ENCODE measurements at regions not wholly inside any gene's neighbourhood (a gene's known extent, or its start where the extent isn't known, plus 50 kb on each side); places are given as distances from the start of the nearest gene placed in this dataset.

- Histone ChIP-seq H3K18ac (ENCODE audit: extremely low read depth, low read length) (no peak overlapping the region), H2BK20ac (ENCODE audit: low read length) (no peak overlapping the region), H3K56ac (replicated peaks; ENCODE audit: insufficient read length, low read depth, low read length) (no peak overlapping the region), H2BK120ac (replicated peaks; ENCODE audit: low read depth, low read length) (no peak overlapping the region), H4K20me1 (replicated peaks in 1 of 2; ENCODE audit: control insufficient read depth in 1 of 2, insufficient read depth in 2 of 2, low read length in 2 of 2) (no peaks in the 10 kb centered on the region), H3K9me3 (ENCODE audit: insufficient read depth in 2 of 2, low read depth in 1 of 2, low read length in 1 of 2) (no peaks in the 10 kb centered on the region), H3K36me3 (ENCODE audit: control insufficient read depth in 2 of 4, insufficient read depth in 4 of 4, low read length in 3 of 4) (no peaks in the 10 kb centered on the region), H2BK12ac (ENCODE audit: low read depth, low read length) (no peak overlapping the region), H3K23me2 (ENCODE audit: low read depth, low read length) (no peaks in the 10 kb centered on the region), H3K9ac (replicated peaks in 1 of 4; ENCODE audit: extremely low read depth in 1 of 4, low read depth in 3 of 4, low read length in 3 of 4) (no peak overlapping the region), H4K91ac (replicated peaks; ENCODE audit: insufficient read length, low read length) (no peak overlapping the region), H3K14ac (ENCODE audit: insufficient read length) (no peak overlapping the region), H3K23ac (ENCODE audit: insufficient read length) (no peak overlapping the region), H2AK5ac (ENCODE audit: low read depth, low read length) (no peak overlapping the region), H2BK5ac (ENCODE audit: low read depth, low read length) (no peak overlapping the region), H3K4ac (replicated peaks; ENCODE audit: insufficient read length, low read depth, low read length) (no peak overlapping the region), H3K4me2 (ENCODE audit: insufficient read depth in 1 of 2, low read depth in 2 of 2, low read length in 2 of 2) (no peak overlapping the region), H2BK15ac (ENCODE audit: low read length) (no peak overlapping the region), H3K79me2 (ENCODE audit: control insufficient read depth in 1 of 2, insufficient read depth in 2 of 2, low read length in 2 of 2) (no peaks in the 10 kb centered on the region), H2AFZ (ENCODE audit: low read length) (no peak overlapping the region), H3K79me1 (ENCODE audit: low read depth, low read length) (no peaks in the 10 kb centered on the region), H3K4me3 (ENCODE audit: extremely low read depth in 1 of 4, insufficient read depth in 2 of 4, low read depth in 3 of 4, low read length in 4 of 4) (no peak overlapping the region), H3K27me3 (replicated peaks in 1 of 4; ENCODE audit: control insufficient read depth in 3 of 4, extremely low read depth in 1 of 4, insufficient read depth in 3 of 4, low read length in 3 of 4) (no peaks in the 10 kb centered on the region), H3K27ac (ENCODE audit: low read depth, low read length) (no peak overlapping the region), H4K5ac (ENCODE audit: insufficient read length, low read depth, low read length) (no peak overlapping the region), H4K8ac (ENCODE audit: extremely low read depth, insufficient read depth, low read length) (no peak overlapping the region), H3K4me1 (replicated peaks in 1 of 4; ENCODE audit: control insufficient read depth in 3 of 4, insufficient read depth in 4 of 4, low read length in 3 of 4) (no peaks in the 10 kb centered on the region)
- FAIRE-seq: no peak
- no peak for DNase-seq (ENCODE audit: low read depth in 1 of 2, low spot score in 2 of 2)
- WGBS, 2 experiments (ENCODE audit: extremely low coverage in 1 of 2, insufficient coverage in 1 of 2, insufficient read length in 1 of 2, insufficient replicate concordance in 2 of 2, low coverage in 1 of 2, low lambda C conversion rate in 2 of 2, missing lambda C conversion rate in 1 of 2): 93% methylated on average over 3 of the region's 3 CpGs; no CpG with 5 or more reads in 1 of the 2 experiments
- POLR2A ChIA-PET (ENCODE audit: partially characterized antibody): no interaction called here
- TF ChIP-seq SIRT6 (IDR thresholded peaks at IDR 0.05; ENCODE audit: low read length) (no peak), KDM1A (IDR thresholded peaks at IDR 0.05; ENCODE audit: borderline replicate concordance, low read length) (no peak), MAX (IDR thresholded peaks at IDR 0.05) (no peak), RFX5 (IDR thresholded peaks at IDR 0.05; ENCODE audit: borderline replicate concordance, low read depth, low read length) (no peak), SIX5 (IDR thresholded peaks at IDR 0.05; ENCODE audit: low read depth, low read length) (no peak), SUZ12 (IDR thresholded peaks at IDR 0.05; ENCODE audit: low read length) (no peak), EZH2 (IDR thresholded peaks at IDR 0.05; ENCODE audit: low read depth, low read length, severe bottlenecking) (no peak)
- CTCF ChIA-PET (ENCODE audit: partially characterized antibody): interaction anchor here (1.1 kb wide), 1 partner anchor 156 kb away, joined by 3 read pairs; no protein-coding TSS in a partner anchor
Observed at GRCh38 chr4:166657261-166657660, 577.0 kb downstream of the SPOCK3 start.
